ENCODE measurements at regions not wholly inside any gene's neighbourhood (a gene's known extent, or its start where the extent isn't known, plus 50 kb on each side); places are given as distances from the start of the nearest gene placed in this dataset.

- TF ChIP-seq CTCF (IDR thresholded peaks at IDR 0.05; ENCODE audit: low read length) (no peak), EZH2 (optimal IDR thresholded peaks at IDR 0.05; ENCODE audit: low read depth, low read length) (no peak)
Measured at GRCh38 chr10:65548001-65548400, 1377.8 kb upstream of the LRRTM3 start.

Measured in MM.1S (cell line).